ENCODE measurements at regions not wholly inside any gene's neighbourhood (a gene's known extent, or its start where the extent isn't known, plus 50 kb on each side); places are given as distances from the start of the nearest gene placed in this dataset.
A peak's percentile ranks its signal among the peaks of the same experiment; 100 is the strongest.

DNA sequence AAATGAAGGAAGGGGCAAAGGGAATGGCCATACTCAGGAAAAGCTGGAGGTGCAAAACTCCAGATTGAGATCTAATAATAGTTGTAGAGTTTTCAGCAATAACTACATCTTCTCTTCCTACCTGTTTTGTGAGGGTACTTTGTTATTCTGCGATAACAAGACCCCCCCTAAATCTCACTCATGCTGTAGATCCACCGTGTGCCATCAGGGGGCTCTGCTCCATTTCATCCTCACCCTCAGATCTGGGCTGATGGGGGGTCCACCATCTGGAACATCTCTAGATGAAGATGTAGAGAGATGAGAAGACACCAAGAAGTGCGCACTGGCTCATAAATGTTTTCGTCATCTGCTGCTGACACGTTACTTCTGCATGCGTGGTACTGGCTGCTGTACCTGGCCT is 135.9 kb upstream of the KIRREL3 start:
- no peak overlapping the region for H3K27ac Mint-ChIP-seq
- TF ChIP-seq GRHL2 (CRISPR knock-in tag; IDR thresholded peaks at IDR 0.05; ENCODE audit: insufficient replicate concordance, severe bottlenecking) = no peak
- TF ChIP-seq, protein P1, sequence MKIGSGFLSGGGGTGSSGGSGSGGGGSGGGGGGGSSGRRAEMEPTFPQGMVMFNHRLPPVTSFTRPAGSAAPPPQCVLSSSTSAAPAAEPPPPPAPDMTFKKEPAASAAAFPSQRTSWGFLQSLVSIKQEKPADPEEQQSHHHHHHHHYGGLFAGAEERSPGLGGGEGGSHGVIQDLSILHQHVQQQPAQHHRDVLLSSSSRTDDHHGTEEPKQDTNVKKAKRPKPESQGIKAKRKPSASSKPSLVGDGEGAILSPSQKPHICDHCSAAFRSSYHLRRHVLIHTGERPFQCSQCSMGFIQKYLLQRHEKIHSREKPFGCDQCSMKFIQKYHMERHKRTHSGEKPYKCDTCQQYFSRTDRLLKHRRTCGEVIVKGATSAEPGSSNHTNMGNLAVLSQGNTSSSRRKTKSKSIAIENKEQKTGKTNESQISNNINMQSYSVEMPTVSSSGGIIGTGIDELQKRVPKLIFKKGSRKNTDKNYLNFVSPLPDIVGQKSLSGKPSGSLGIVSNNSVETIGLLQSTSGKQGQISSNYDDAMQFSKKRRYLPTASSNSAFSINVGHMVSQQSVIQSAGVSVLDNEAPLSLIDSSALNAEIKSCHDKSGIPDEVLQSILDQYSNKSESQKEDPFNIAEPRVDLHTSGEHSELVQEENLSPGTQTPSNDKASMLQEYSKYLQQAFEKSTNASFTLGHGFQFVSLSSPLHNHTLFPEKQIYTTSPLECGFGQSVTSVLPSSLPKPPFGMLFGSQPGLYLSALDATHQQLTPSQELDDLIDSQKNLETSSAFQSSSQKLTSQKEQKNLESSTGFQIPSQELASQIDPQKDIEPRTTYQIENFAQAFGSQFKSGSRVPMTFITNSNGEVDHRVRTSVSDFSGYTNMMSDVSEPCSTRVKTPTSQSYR (CRISPR knock-in tag; IDR thresholded peaks at IDR 0.05) = no peak
- no peak for TF ChIP-seq CREB1 (CRISPR knock-in tag; IDR thresholded peaks at IDR 0.05)
- TF ChIP-seq ZNF263 (CRISPR knock-in tag; IDR thresholded peaks at IDR 0.05; ENCODE audit: low read depth) = no peak
- no peak for TF ChIP-seq TEAD4 (CRISPR knock-in tag; IDR thresholded peaks at IDR 0.05)
- TF ChIP-seq, protein P2, sequence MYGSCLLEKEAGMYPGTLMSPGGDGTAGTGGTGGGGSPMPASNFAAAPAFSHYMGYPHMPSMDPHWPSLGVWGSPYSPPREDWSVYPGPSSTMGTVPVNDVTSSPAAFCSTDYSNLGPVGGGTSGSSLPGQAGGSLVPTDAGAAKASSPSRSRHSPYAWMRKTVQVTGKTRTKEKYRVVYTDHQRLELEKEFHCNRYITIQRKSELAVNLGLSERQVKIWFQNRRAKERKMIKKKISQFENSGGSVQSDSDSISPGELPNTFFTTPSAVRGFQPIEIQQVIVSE (CRISPR knock-in tag; IDR thresholded peaks at IDR 0.05; ENCODE audit: borderline replicate concordance) = no peak
- TF ChIP-seq, protein P3, sequence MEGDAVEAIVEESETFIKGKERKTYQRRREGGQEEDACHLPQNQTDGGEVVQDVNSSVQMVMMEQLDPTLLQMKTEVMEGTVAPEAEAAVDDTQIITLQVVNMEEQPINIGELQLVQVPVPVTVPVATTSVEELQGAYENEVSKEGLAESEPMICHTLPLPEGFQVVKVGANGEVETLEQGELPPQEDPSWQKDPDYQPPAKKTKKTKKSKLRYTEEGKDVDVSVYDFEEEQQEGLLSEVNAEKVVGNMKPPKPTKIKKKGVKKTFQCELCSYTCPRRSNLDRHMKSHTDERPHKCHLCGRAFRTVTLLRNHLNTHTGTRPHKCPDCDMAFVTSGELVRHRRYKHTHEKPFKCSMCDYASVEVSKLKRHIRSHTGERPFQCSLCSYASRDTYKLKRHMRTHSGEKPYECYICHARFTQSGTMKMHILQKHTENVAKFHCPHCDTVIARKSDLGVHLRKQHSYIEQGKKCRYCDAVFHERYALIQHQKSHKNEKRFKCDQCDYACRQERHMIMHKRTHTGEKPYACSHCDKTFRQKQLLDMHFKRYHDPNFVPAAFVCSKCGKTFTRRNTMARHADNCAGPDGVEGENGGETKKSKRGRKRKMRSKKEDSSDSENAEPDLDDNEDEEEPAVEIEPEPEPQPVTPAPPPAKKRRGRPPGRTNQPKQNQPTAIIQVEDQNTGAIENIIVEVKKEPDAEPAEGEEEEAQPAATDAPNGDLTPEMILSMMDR (IDR thresholded peaks at IDR 0.05) = peak; percentile 55
- TF ChIP-seq, protein P4, sequence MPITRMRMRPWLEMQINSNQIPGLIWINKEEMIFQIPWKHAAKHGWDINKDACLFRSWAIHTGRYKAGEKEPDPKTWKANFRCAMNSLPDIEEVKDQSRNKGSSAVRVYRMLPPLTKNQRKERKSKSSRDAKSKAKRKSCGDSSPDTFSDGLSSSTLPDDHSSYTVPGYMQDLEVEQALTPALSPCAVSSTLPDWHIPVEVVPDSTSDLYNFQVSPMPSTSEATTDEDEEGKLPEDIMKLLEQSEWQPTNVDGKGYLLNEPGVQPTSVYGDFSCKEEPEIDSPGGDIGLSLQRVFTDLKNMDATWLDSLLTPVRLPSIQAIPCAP (CRISPR knock-in tag; IDR thresholded peaks at IDR 0.05) = no peak
- no peak for TF ChIP-seq OVOL2 (CRISPR knock-in tag; IDR thresholded peaks at IDR 0.05; ENCODE audit: borderline replicate concordance)

DNA sequence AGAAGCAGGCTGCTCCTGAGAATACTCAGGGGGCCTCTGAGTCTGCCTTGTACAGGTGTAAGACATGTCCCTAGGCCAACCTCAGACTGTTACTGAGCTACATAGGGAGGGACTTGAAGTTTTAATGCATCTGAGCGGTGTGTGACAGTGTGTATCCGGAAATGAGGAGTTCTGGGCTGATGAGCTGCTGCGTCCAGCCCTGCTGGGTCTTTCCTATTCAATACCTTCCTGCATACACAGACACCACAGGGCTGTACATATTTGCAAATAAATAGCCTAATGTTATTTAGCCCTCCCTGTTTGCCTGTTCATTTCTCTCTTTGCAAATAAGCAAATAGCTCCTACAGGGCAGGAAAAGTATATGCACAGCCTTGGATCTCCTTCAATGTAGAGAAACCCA is 134.7 kb upstream of the KIRREL3 start:
- POLR2A ChIA-PET = no interaction called here
- ATAC-seq = no peak; the same call in 1 of the 2 replicates
- TF ChIP-seq RELA (CRISPR knock-in tag; IDR thresholded peaks at IDR 0.05; ENCODE audit: borderline replicate concordance) (no peak), NFE2L1 (CRISPR knock-in tag; IDR thresholded peaks at IDR 0.05) (no peak), GABPB1 (CRISPR knock-in tag; IDR thresholded peaks at IDR 0.05) (no peak), EMX1 (CRISPR knock-in tag; IDR thresholded peaks at IDR 0.05) (no peak), CREB1 (CRISPR knock-in tag; IDR thresholded peaks at IDR 0.05) (no peak), ZNF416 (CRISPR knock-in tag; IDR thresholded peaks at IDR 0.05) (no peak), ZNF396 (CRISPR knock-in tag; IDR thresholded peaks at IDR 0.05; ENCODE audit: borderline replicate concordance) (no peak), FOXJ3 (CRISPR knock-in tag; IDR thresholded peaks at IDR 0.05; ENCODE audit: borderline replicate concordance) (no peak)
- TF ChIP-seq, protein P5, sequence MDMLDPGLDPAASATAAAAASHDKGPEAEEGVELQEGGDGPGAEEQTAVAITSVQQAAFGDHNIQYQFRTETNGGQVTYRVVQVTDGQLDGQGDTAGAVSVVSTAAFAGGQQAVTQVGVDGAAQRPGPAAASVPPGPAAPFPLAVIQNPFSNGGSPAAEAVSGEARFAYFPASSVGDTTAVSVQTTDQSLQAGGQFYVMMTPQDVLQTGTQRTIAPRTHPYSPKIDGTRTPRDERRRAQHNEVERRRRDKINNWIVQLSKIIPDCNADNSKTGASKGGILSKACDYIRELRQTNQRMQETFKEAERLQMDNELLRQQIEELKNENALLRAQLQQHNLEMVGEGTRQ (CRISPR knock-in tag; IDR thresholded peaks at IDR 0.05) = no peak
- TF ChIP-seq, protein P6, sequence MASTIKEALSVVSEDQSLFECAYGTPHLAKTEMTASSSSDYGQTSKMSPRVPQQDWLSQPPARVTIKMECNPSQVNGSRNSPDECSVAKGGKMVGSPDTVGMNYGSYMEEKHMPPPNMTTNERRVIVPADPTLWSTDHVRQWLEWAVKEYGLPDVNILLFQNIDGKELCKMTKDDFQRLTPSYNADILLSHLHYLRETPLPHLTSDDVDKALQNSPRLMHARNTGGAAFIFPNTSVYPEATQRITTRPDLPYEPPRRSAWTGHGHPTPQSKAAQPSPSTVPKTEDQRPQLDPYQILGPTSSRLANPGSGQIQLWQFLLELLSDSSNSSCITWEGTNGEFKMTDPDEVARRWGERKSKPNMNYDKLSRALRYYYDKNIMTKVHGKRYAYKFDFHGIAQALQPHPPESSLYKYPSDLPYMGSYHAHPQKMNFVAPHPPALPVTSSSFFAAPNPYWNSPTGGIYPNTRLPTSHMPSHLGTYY (CRISPR knock-in tag; IDR thresholded peaks at IDR 0.05) = no peak
- TF ChIP-seq, protein P3 (IDR thresholded peaks at IDR 0.05) = no peak
- TF ChIP-seq, protein P2 (CRISPR knock-in tag; IDR thresholded peaks at IDR 0.05; ENCODE audit: borderline replicate concordance) = no peak
- TF ChIP-seq, protein P7, sequence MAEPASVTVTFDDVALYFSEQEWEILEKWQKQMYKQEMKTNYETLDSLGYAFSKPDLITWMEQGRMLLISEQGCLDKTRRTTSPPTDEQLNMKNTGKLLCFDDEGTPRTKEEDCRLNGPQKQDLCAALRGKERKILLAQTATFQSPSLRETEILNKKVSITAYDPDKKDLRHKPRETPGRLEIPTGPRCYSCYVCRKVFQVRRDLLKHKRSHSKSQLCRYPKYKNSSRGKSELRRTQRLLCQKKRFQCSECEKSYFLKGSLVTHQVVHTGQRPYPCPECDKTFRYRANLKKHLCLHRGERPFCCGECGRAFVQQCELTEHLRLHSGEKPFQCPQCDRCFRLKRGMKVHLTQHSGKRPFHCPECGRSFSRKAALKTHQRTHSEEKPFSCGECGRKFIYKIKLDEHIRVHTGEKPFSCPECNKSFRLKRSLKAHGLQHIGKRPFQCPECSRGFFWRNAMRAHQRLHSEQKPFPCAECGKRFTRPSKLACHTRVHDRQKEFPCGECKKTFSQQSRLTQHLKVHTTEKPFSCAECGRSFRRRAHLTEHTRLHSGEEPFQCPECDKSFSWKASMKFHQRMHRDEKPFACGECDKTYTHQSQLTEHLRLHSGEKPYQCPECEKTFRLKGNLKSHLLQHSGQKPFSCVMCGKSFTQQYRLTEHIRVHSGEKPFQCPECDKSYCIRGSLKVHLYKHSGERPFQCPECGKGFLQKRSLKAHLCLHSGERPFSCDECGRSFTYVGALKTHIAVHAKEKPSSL (CRISPR knock-in tag; conservative IDR thresholded peaks at IDR 0.05) = no peak
- TF ChIP-seq, protein P8, sequence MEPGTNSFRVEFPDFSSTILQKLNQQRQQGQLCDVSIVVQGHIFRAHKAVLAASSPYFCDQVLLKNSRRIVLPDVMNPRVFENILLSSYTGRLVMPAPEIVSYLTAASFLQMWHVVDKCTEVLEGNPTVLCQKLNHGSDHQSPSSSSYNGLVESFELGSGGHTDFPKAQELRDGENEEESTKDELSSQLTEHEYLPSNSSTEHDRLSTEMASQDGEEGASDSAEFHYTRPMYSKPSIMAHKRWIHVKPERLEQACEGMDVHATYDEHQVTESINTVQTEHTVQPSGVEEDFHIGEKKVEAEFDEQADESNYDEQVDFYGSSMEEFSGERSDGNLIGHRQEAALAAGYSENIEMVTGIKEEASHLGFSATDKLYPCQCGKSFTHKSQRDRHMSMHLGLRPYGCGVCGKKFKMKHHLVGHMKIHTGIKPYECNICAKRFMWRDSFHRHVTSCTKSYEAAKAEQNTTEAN (CRISPR knock-in tag; IDR thresholded peaks at IDR 0.05) = no peak

More for the DNA sequence above, 135.9 kb upstream of the KIRREL3 start:
- POLR2A ChIA-PET = no interaction called here
- Mint-ChIP-seq H3K9me3 (peaks cover 6% of the 10 kb centered on the region), H3K27me3 (ENCODE audit: low read depth) (no peaks in the 10 kb centered on the region), H3K36me3 (no peaks in the 10 kb centered on the region), H3K4me1 (peaks cover 17% of the 10 kb centered on the region), H3K4me3 (no peak overlapping the region)
- ATAC-seq (peak; percentile 67), DNase-seq (ENCODE audit: low spot score) (peak; percentile 25)
- CTCF ChIA-PET = no interaction called here

More for the DNA sequence above, 134.7 kb upstream of the KIRREL3 start:
- no peak overlapping the region for H3K4me3 Mint-ChIP-seq
- H3K4me1 Mint-ChIP-seq = peaks cover 18% of the 10 kb centered on the region
- no peaks in the 10 kb centered on the region for H3K27me3 Mint-ChIP-seq (ENCODE audit: low read depth)
- H3K36me3 Mint-ChIP-seq = no peaks in the 10 kb centered on the region
- no peak for DNase-seq (ENCODE audit: low spot score)
- CTCF ChIA-PET = no interaction called here
- H3K27ac Mint-ChIP-seq = no peak overlapping the region
- peaks cover 6% of the 10 kb centered on the region for H3K9me3 Mint-ChIP-seq

Measured in WTC11 (cell line).